ENCODE measurements at regions not wholly inside any gene's neighbourhood (a gene's known extent, or its start where the extent isn't known, plus 50 kb on each side); places are given as distances from the start of the nearest gene placed in this dataset.

- no peak for TF ChIP-seq CTCF (IDR thresholded peaks at IDR 0.05)
- TF ChIP-seq POLR2A (IDR thresholded peaks at IDR 0.05): no peak
Measured at GRCh38 chr10:29032169-29032568, 256.7 kb upstream of the LYZL1 start.
